ENCODE measurements at regions not wholly inside any gene's neighbourhood (a gene's known extent, or its start where the extent isn't known, plus 50 kb on each side); places are given as distances from the start of the nearest gene placed in this dataset.

DNA sequence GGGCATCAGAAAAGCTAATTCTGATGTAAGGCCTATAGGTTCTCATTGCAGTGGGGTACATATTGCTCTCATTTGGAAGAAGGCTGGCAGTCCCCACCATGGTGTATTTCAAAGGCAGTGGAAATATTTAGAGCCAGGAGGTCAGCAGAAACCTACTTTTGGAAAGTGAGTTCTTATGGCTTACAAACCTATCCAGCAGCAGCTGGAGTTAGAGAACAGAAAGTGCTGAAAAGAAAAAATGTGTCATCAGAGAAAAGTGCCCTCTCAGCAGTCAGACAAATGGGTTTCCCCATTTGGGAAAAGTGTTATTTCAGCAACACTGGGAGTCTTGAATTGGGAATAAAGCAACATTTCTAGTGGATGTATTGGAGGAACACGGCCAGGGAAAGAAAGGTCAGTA, 105.7 kb upstream of the IGFBP3 start:
- no peak for TF ChIP-seq CTCF (IDR thresholded peaks at IDR 0.05)
- TF ChIP-seq EZH2 (IDR thresholded peaks at IDR 0.05; ENCODE audit: borderline replicate concordance, insufficient read depth, low read depth, low read length, poor library complexity, severe bottlenecking) = no peak
